Spleen (tissue), 7 donors: ENCODE measurements at regions not wholly inside any gene's neighbourhood (a gene's known extent, or its start where the extent isn't known, plus 50 kb on each side); places are given as distances from the start of the nearest gene placed in this dataset.

Experiments used
- POLR2AphosphoS5 ChIP-seq, 3 donors: sonication (generic); formaldehyde crosslinking; IDR thresholded peaks; one replicate each; pipeline ENCODE4 v1.5.1; 2017; ENCODE audit warnings: antibody characterized with exemption in 3 of 3
- TF ChIP-seq, protein P1 (sequence below), 11 experiments: fragments of 200-600 bp in 7 of 11; fragments of 450-650 bp in 4 of 11; sonication (generic) in 4 of 11; IDR thresholded peaks in 8 of 11; conservative IDR thresholded peaks in 3 of 11; 1 replicate in 7 of 11; 2 replicates in 4 of 11; pipeline versions ENCODE4 v1.4.0 to v1.8.0; 2016 to 2021; ENCODE audit warnings: antibody characterized with exemption in 11 of 11, inconsistent platforms in 4 of 11, mild to moderate bottlenecking in 1 of 11
- donor health status: DM: no; HTN: no; CAD: no; lungs with moderate emphysema.
- donor health status: DM: no; HTN: no; CAD: no.
- donor health status: DM: no; HTN: no; CAD: no.

DNA sequence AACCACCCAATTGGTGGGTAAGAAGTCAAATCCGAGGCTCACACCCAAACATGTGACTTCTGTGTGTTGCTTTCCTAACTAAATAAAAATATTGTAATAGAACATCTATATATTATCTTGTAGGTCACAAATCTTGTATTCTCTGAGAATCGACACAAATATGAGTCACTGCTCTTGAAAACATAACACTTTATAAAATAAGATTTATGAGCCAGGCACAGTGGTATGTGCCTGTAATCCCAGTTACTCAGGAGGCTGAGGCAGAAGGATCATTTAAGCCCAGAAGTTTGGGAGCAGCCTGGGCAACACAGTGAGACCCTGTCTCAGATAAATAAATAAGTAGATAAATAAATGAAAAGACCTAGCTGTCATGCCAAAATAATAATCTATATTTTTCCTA lies 624.1 kb downstream of the ANXA1 start:
- TF ChIP-seq, protein P1, sequence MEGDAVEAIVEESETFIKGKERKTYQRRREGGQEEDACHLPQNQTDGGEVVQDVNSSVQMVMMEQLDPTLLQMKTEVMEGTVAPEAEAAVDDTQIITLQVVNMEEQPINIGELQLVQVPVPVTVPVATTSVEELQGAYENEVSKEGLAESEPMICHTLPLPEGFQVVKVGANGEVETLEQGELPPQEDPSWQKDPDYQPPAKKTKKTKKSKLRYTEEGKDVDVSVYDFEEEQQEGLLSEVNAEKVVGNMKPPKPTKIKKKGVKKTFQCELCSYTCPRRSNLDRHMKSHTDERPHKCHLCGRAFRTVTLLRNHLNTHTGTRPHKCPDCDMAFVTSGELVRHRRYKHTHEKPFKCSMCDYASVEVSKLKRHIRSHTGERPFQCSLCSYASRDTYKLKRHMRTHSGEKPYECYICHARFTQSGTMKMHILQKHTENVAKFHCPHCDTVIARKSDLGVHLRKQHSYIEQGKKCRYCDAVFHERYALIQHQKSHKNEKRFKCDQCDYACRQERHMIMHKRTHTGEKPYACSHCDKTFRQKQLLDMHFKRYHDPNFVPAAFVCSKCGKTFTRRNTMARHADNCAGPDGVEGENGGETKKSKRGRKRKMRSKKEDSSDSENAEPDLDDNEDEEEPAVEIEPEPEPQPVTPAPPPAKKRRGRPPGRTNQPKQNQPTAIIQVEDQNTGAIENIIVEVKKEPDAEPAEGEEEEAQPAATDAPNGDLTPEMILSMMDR (IDR thresholded peaks at IDR 0.05 in 8 of 11, conservative IDR thresholded peaks at IDR 0.05 in 3 of 11) = no peak
- TF ChIP-seq POLR2AphosphoS5 (IDR thresholded peaks at IDR 0.05) = no peak
